ENCODE measurements at regions not wholly inside any gene's neighbourhood (a gene's known extent, or its start where the extent isn't known, plus 50 kb on each side); places are given as distances from the start of the nearest gene placed in this dataset.

DNA sequence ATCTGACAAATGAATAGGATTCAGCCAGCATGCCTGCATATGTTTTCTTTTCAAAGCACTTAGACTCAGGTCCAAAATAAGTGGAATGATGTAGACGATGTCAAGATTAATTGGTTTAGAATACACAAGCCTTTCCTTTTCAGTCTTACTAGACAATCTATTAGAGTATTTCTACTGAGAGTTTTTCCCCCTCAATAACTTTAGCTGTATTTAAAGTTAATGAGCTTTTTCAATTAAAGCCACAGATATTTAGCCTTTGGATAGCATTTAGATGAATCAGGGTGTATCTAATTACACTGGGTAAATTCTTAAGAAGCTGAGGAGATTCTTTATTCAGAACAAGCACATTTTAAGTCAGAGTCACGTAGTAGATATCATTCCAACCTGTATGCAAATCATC lies 198.7 kb upstream of the MPDZ start:
- no peak for DNase-seq (ENCODE audit: low read depth)

DNA sequence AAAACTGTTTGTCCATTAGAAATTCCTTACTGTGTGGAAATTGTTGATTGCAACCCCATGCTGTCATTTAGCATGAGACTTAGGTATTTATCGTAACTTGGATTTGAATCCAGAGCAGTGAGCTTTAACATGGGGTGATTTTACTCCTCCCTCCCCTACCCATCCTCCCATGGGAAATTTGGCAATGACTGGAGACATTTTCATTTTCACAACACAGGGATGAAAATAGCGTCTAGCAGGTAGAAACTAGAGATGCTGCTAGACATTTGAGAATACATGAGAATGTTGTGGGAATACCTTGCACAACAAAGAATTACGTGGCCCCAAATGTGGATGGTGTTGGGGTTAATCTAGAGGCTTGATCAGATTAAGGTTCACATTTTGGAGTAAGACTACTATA lies 191.3 kb upstream of the MPDZ start:
- no peak for DNase-seq (ENCODE audit: low read depth)
- TF ChIP-seq CTCF (IDR thresholded peaks at IDR 0.05; ENCODE audit: insufficient read depth, low read depth, low read length, missing control alignments) = no peak
- H3K4me3 ChIP-seq (ENCODE audit: low read depth, low read length) = no peak overlapping the region

More for the DNA sequence above, 198.7 kb upstream of the MPDZ start:
- no peak overlapping the region for H3K4me3 ChIP-seq (ENCODE audit: low read depth, low read length)
- TF ChIP-seq CTCF (IDR thresholded peaks at IDR 0.05; ENCODE audit: insufficient read depth, low read depth, low read length, missing control alignments) = no peak

- TF ChIP-seq CTCF (IDR thresholded peaks at IDR 0.05; ENCODE audit: insufficient read depth, low read depth, low read length, missing control alignments) = no peak
- no peak for DNase-seq (ENCODE audit: low read depth)
- H3K4me3 ChIP-seq (ENCODE audit: low read depth, low read length) = no peak overlapping the region
Measured at GRCh38 chr9:13467157-13467556, 187.7 kb upstream of the MPDZ start.

DNA sequence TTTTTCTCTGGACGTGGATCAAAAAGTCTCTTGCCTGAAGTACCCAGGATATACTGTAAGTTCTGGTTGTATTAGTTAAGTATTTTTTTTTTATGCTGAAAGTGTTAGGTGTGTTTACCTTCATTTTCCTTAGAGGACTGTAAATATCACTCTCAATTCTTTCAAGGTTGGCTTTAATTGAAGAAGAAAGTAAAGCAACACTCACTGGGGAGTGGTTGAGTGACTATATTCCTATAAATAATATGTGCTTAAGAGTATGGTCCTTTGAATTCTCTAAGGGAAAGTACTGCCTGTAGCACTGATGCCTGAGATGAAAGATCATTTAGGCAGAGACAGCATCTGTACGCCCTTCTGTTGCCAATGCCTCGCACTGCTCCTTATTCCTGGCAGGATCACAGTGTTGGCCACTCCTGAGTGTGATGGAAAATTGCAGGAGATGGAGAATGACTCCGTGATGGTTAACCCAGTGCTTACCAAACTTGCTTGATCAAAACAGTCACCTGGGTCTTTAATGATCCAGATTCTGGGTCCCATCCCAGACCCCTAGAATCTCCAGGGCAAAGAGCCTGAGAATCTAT lies 182.0 kb upstream of the MPDZ start:
- DNase-seq (ENCODE audit: low read depth) = no peak
- H3K4me3 ChIP-seq (ENCODE audit: low read depth, low read length) = no peak overlapping the region
- TF ChIP-seq CTCF (IDR thresholded peaks at IDR 0.05; ENCODE audit: insufficient read depth, low read depth, low read length, missing control alignments) = no peak

DNA sequence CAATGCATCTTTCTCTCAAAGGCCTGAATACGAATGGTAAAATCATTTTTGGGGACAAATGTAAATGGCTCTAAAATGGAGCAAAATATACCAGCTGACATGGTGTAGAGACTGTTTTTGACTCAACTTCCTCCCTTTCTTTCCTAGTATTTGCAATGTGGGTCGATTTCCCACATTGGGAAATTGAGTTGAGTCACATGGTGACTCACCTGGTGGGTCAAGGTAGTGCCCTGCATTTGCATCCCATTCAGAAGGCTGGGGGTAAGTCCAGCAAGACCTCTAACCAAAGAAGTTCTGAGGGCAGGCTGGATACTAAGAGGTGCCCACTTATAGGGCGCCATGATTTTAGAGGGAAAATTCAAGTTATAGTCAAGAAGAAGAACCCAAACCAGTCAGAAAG lies 179.6 kb upstream of the MPDZ start:
- no peak for TF ChIP-seq CTCF (IDR thresholded peaks at IDR 0.05; ENCODE audit: insufficient read depth, low read depth, low read length, missing control alignments)
- H3K4me3 ChIP-seq (ENCODE audit: low read depth, low read length) = no peak overlapping the region
- no peak for DNase-seq (ENCODE audit: low read depth)

- DNase-seq (ENCODE audit: low read depth) = no peak
- no peak for TF ChIP-seq CTCF (IDR thresholded peaks at IDR 0.05; ENCODE audit: insufficient read depth, low read depth, low read length, missing control alignments)
- H3K4me3 ChIP-seq (ENCODE audit: low read depth, low read length) = no peak overlapping the region
Measured at GRCh38 chr9:13457795-13458194, 178.3 kb upstream of the MPDZ start.

DNA sequence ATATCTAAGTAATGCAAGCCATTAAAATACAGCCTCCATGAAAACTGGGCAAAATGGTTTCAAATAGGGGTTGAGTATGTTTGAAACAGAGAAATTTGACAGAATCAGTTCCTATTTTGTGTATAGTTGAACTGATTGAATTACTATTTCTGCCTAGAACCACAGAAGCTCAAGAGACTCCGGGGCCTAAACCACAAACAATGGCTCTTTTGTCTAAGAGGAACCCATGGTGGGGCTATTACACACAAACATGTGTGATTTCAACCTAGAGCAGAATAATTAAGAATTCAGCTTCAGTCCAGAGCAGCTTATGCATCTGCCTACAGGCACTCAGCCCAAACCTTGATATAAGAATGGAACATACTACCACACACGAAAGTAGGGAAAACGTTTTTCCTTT lies 171.2 kb upstream of the MPDZ start:
- no peak overlapping the region for H3K4me3 ChIP-seq (ENCODE audit: low read depth, low read length)
- TF ChIP-seq CTCF (IDR thresholded peaks at IDR 0.05; ENCODE audit: insufficient read depth, low read depth, low read length, missing control alignments) = no peak
- DNase-seq (ENCODE audit: low read depth) = peak; percentile 1
